GM12874 (cell line): ENCODE measurements at regions not wholly inside any gene's neighbourhood (a gene's known extent, or its start where the extent isn't known, plus 50 kb on each side); places are given as distances from the start of the nearest gene placed in this dataset.

Source experiments
- TF ChIP-seq, protein P1 (sequence below): IDR thresholded peaks from 2 replicates; pipeline ENCODE4 v1.5.1; 2011; ENCODE audit warnings: low read depth, mild to moderate bottlenecking, control low read depth, low read length, moderate library complexity; ENCODE audit not compliant: insufficient read depth

GRCh38 chr6:118746825-118747174 is 95.4 kb upstream of the CEP85L start:
- TF ChIP-seq, protein P1, sequence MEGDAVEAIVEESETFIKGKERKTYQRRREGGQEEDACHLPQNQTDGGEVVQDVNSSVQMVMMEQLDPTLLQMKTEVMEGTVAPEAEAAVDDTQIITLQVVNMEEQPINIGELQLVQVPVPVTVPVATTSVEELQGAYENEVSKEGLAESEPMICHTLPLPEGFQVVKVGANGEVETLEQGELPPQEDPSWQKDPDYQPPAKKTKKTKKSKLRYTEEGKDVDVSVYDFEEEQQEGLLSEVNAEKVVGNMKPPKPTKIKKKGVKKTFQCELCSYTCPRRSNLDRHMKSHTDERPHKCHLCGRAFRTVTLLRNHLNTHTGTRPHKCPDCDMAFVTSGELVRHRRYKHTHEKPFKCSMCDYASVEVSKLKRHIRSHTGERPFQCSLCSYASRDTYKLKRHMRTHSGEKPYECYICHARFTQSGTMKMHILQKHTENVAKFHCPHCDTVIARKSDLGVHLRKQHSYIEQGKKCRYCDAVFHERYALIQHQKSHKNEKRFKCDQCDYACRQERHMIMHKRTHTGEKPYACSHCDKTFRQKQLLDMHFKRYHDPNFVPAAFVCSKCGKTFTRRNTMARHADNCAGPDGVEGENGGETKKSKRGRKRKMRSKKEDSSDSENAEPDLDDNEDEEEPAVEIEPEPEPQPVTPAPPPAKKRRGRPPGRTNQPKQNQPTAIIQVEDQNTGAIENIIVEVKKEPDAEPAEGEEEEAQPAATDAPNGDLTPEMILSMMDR, result no peak

- TF ChIP-seq, protein P1, result no peak
These were observed 94.9 kb upstream of the CEP85L start for GRCh38 chr6:118746145-118746824.

DNA sequence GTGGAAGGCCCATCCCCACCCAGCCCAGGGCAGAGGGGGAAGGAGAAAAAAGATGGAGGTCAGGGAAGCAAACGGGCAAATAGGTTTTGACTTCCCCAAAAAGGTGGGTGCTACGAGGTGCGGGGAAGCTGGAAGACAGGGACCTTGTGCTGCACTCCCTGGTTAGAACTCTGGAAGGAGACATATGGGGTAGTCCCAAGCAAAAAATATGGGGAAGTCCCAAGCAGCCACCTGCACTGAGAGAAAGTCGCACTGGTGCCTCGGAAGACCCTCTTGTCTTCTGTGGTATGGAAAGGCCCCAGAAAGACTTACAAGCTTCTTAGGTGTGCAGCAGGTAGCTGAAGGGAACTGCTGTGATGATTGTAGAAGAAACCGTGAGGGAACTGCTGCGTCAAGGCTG is 93.8 kb upstream of the CEP85L start:
- TF ChIP-seq, protein P1, result no peak

DNA sequence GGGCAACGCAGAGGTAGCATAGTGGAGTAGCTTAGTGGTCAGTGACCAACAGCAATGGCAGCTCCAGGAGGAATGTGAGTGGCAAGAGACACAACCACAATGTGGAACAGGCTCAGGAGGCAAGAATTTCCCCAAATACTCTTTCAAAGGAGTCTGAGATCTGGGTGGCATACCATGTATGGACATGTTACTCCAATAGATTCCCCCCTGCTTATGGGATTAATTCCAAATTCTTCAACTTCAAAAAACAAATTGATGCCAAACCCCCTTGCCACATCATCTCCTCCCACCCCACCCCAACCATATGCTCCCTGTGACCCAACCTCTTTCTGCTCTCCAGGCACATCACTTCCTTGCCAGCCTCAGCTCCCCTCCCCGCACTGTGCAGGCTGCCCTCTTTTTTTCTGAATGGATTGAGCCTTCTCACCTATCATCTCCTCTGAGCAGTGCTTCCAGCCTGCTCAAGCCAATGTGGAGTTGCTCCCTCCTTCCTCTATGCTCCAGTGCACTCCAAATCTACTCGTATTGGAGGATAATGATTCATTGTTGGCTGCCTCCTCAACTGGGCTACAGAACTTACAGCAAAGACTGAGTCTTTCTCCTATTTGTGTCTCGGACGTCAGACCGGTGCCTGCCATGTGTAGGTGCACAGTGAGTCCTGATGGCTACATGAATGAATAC is 93.0 kb upstream of the CEP85L start:
- TF ChIP-seq, protein P1, result no peak

DNA sequence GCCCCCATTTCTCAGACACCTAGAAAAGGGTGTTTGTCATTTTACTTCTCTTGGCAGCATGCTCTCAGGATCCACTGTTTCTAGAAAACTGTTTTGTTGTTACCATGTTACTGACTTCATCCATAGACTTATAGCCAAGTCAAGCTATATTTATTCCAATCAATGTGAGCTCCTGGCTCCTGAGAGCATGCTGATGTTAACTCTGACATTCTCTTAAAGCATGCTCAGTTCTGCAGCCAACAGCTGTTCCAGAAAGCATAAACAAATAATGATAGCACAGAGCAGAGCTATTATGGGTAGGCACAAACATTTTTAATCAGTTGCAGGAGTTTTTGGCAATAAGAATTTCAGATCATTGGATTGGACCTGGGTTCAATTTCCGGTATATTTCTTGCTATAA is 92.4 kb upstream of the CEP85L start:
- TF ChIP-seq, protein P1, result no peak

DNA sequence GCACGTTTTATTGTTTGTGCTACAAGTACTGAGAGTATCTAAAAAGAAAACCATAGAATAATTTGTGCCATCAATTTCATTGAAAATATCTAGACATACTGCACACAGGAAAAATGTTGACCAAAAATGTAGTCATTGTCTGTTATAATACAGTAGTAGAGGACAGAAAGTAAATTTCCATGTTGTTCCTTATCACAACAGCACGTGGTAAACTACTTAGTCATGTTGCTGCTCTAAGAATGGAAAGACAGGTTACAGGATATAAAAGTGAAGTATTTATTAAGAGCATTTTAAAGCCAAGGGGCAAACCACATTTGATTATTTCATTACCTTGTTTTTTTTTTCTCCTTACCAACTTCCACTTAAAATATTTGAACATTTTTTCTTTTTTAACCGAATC is 89.0 kb upstream of the CEP85L start:
- TF ChIP-seq, protein P1, result no peak

DNA sequence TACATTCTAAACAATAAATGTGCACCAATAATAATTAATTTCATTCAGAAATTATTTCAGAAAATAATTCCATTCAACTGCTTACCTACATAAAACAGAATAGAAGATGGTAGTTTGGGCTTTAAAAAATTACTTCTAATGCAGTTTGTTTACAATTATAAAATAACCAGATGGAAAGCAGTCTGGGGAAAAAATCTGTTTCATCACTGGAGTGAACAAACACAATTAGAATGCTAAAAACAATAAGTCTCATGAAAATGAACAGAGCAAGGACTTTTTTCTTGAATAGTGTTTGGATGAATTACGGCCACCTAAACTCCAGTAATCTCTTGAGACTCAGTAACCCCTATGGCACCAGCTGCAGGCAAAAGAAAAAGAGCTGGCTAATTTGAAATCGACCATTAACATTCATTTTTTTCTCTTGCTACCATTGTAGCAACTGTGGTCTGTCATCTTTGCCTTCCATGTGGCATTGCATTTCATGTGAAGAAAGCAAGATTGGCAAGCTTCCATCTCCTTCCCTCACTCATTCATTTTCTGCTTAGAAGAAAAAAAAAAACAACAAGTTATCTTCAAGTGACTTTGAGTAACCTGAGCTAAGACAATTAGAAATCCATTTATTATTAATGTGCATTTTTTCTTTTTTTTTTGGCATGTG is 88.4 kb upstream of the CEP85L start:
- TF ChIP-seq, protein P1, result no peak
